Colon (tissue), 2 donors: ENCODE measurements at regions not wholly inside any gene's neighbourhood (a gene's known extent, or its start where the extent isn't known, plus 50 kb on each side); places are given as distances from the start of the nearest gene placed in this dataset.
A peak's percentile ranks its signal among the peaks of the same experiment; 100 is the strongest.

Experiments
- FAIRE-seq: peaks from 2 replicates; lab custom pipeline; 2012; peaks lifted over from hg19 to GRCh38; lab: Jason Lieb, UNC
- donor health status: control.
- donor health status: control.

DNA sequence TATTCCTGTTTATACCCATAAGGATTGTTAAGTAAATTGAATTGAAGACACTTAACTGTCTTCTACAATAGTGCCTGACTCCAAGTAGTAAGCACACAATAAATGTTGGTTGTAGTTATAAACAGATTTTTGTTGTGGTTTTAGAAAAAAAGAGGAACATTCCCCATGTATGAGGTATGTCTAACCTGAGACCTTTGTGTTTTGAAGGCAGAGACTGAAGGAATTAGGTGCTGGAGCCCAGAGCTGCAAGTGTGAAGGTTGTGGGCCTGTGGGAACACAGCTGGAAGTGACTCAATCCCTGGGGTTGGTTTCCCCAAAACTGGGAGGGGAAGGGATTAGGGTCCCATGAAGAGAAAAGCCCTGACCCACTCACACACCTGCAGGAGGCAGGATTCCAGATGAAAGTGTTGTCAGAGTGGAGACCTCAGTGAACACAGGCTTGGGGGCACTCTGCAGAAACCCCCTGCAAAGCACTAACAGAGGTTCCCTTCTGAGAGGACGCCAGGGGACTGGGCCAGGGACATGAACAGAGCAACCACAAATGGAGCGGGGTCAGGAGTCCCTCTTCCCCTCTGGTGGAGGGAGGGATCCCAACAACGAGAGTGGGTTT lies 265.1 kb upstream of the KLF14 start:
- FAIRE-seq: no peak

DNA sequence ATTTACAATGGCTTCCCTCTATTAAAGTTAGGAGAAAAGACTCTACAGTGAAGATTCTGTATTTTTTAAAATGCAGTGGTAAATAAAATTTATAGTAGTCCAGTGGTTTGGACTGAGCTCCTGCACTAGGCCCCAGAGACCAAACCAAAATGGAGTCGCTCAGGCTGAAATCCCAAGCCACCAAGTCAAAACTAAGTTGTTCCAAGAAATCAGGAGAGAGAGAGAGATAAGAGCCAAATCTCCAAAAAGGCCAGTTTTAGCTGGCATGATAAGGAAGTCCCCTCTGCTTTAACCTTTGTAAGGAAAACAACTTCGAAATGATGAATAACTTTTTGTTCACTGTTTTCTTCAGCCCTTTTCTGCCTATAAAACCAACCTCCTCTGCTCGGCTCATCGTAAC lies 265.9 kb upstream of the KLF14 start:
- FAIRE-seq: no peak

DNA sequence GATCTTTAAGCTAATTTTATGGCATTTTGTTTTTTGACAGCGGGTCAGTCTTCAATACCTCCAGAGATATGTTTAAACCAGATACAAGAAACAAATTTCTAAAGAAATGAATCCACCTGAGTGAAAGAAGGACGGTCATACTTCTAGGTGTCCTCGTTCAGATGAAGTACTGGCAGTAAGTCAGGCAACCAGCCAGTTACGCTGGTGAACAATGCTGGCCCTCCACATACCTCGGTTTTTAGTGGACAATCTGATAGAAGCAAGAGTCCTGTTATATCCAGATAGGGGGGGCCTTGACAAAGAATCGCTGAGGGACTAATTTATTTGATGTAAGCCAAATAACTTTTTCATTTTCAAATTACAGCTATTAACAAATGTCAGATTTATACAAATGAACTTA lies 266.4 kb upstream of the KLF14 start:
- no peak for FAIRE-seq

DNA sequence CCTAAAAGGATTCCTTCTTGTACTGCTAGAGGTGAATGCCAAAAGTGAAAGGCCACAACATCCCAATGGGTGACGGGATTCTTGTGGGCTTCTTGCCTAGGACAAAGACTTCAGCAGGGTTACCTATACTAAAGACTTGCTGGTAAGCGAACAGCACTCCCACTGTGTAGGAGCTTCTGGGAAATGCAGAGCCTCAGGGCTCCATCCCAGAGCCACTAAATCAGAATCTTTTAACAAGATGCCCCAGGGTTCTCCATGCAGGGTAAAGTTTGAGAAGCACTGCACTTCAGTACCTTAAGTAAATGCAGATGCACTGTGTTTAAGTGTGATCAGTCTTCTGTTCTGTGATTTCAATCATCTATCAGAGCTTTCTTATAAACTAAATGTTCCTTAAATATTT lies 266.9 kb upstream of the KLF14 start:
- no peak for FAIRE-seq

GRCh38 chr7:131002600-131002999 lies 268.6 kb upstream of the KLF14 start:
- no peak for FAIRE-seq

GRCh38 chr7:131003634-131004033 lies 269.6 kb upstream of the KLF14 start:
- no peak for FAIRE-seq

DNA sequence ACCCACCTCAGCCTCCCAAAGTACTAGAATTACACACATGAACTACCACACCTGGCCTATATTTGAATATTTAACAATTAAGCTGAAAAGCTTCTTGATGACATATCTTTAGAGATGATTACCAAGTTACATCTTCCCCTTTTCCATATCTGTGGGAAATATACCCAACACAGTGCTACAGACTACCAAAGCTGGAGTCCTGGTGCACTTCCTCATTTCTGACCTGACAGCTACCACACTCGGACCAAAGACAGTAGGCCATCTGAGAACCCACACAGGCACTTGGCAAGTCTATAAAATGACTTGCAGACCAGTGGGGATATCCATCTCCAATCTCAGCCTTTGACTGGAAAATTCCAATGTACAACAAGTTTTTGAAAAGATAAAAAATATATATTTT lies 270.4 kb upstream of the KLF14 start:
- no peak for FAIRE-seq

- peak; percentile 82 for FAIRE-seq
Observed at GRCh38 chr7:131007439-131008330, 273.7 kb upstream of the KLF14 start.

DNA sequence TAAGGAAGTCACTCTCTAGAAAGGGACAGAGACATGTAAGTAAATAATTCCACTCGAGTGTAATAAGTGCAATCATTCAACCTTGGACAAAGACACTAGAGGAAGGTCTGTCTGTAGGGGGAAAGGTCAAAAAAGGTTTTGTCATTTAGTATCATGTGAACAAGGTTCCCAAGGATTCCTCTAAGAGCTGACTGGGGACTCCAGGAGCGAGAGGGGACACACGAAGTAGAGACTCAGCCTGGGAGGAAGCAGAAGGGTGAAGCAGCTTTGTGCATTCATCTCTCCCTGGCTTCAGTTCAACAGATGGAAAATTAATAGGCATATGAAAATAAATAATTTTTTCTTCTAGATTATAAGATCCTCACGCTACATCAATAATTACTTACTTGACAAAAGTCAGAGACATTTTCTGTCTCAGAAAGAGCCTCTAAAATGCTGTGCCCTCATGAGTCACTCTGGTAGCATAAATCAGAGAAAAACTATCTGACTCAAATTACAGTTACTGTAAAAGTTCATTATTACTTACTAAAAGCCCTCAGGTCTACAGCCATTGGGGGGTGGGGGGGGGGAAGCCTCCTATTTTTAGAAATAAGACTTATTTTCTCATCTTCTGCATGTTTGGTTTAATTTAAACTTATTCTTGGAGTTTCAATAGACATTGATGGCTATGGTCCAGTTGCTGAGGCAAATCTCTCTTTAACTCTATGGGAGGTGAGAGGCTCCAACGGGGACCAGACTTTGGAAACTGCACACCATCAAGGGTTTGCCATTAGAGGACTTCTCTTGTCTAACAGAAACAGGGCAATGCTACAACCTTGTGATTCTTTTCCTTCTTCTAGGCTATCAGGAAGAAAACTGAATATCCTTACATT lies 275.1 kb upstream of the KLF14 start:
- no peak for FAIRE-seq

DNA sequence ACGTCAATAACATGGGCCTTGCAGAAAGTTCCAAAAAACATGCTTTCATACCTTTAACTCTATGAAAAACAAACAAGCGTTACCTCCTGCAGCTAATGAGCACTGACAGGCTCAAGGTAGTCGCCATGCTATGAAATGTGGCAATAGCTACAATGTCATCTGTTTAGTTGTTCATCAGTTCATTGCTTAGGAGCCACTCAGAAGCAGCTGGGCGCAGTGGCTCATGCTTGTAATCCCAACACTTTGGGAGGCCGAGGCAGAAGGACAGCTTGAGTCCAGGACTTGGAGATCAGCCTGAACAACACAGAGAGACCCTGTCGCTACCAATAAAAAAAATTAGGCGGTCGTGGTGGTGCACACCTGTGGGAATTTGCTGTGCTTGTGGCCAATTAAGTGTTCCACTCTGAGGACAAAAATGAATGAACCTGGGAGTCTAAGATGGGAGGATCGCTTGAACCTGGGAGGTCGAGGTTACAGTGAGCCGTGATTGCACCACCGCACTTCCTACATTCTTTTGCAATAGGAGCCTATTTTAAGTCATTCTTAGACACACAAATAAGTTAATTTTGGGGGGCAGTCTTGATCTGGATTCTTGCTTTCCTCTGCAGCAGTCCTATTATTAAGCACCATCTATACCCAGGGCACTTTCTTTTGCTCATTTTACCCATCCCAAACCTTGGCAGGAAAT lies 276.2 kb upstream of the KLF14 start:
- no peak for FAIRE-seq

DNA sequence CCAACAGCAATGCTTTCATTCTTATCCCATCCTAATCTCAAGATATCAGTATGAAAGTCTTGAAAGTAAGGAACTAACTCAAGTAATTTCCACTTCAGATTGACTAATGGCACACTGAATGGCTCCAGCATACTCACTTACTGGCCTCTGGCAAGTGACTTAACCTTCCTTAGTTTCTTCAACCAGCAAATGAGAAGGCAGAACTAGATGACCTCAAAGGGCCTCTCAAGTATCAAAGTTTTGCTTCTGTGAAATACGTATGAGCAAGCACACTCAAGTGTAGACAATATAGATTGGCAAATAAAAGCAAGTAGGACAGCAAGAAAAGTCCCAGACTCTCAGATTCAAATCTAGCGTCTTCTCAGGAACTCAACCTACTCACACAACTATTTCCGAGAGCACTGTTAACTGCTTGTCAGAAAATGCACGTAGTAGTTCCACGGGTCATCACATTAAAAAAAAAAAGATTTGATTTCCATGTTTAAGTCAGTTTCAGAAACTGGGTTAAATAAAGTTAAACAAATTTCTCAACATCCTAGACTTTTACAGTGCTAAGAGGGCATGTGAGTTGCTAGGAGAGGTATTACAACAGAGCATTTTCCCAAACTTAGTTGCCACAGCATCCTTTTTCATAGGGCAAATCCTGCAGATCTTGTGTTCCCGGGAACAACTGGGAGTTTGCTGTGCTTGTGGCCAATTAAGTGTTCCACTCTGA lies 276.9 kb upstream of the KLF14 start:
- no peak for FAIRE-seq

GRCh38 chr7:131011432-131011742 lies 277.4 kb upstream of the KLF14 start:
- no peak for FAIRE-seq

DNA sequence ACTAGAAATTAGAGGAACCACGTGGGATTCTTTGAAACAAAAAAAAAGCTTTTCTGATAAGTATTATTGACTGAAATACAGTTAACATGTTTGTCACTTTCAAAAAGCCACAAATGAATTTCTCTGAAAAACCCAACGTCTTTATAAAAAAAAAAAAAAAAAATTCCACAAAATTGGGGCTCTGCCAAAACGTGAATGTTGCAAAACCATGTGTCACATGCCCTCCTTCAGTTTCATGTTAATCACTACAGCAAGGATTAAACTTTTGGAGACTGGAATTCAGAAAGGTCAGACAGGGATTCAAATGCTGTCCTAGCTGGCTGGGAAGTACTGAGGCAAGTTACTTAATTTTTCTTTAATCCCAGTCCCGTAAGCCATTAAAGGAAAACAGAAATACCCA lies 278.0 kb upstream of the KLF14 start:
- peak; percentile 45 for FAIRE-seq

DNA sequence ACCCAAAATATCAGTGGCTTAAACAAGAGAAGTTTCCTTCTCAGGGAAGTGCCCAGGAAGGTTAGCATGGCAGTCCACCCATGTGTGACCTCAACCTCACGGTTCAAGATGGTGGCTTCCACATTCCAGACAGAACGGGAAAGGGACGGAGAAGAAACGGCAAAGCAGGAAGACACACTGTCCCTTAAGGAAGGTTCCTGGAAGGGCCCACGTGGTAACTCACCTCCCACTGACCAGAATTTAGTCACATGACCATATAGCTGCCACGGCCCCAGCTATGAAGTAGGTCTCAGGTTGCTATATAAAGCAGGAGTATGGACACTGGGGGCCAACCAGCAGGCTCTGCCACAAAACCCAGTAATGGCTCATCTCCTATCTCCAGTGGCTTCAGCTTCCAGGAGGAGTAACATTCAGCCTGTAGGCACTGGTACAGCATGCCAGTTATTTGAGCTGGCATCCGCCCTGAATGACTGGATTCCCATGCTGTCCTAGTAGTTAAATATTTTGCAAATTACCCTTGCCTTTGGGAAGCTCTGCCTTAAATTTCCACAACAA lies 278.5 kb upstream of the KLF14 start:
- FAIRE-seq: no peak

- no peak for FAIRE-seq
Observed at GRCh38 chr7:131013716-131014115, 279.7 kb upstream of the KLF14 start.

- no peak for FAIRE-seq
Observed at GRCh38 chr7:131014906-131015656, 281.1 kb upstream of the KLF14 start.

- FAIRE-seq: no peak
Observed at GRCh38 chr7:131015657-131015958, 281.6 kb upstream of the KLF14 start.

DNA sequence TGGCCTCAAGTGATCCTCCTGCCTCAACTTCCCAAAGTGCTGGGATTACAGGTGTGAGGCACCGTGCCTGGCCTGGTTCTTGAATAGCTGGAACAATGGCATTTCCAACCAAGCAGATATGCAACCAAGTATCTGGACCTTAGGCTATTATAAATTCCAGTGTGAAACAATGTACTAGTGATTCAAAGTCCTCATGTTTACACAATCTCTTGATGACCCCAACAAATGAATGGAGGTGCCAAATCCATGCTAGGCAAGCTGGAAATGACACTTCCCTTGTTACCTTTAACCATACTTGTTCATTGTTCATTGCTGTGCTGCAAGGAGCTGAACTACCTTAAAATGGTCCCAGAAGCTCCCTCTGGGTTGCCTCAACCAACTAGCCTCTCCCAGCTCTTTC lies 282.2 kb upstream of the KLF14 start:
- FAIRE-seq: no peak

DNA sequence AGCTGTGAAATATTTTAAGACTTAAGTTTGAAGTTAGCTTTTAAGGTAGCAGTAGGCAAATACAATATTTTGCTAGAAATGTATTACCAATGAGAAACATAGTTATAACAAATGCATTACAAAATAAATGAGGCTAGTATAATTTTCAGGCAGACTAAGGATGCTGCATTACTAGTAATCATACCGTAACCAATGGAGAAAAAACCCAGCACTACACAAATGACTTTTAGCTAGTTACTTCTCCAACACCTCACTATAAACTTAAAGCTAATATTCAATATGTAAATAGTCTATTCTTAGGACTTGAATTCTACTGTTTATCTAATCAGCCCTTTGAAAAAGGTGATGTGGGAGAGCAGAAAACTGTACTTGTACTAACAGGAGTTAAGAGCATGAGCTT lies 285.3 kb upstream of the KLF14 start:
- FAIRE-seq: no peak

GRCh38 chr7:131020759-131021261 lies 286.8 kb upstream of the KLF14 start:
- no peak for FAIRE-seq

- no peak for FAIRE-seq
Observed at GRCh38 chr7:131021460-131021859, 287.5 kb upstream of the KLF14 start.
